Stimulated activated CD8-positive, alpha-beta memory T cell treated with anti-CD3 and anti-CD28 coated beads, Interleukin-7, amount 100 ng/mL, for 4 hours (primary cell): ENCODE measurements at regions not wholly inside any gene's neighbourhood (a gene's known extent, or its start where the extent isn't known, plus 50 kb on each side); places are given as distances from the start of the nearest gene placed in this dataset.

ENCODE experiments used
- DNase-seq, 2 donors: peaks; one replicate each; pipeline ENCODE4 v3.0.0-alpha.2; 2020; ENCODE audit warnings: low read depth in 2 of 2

- DNase-seq: no peak
These were observed 80.6 kb upstream of the LINGO1 start for GRCh38 chr15:77713281-77713680.

GRCh38 chr15:77712438-77712837, 79.7 kb upstream of the LINGO1 start:
- no peak for DNase-seq

DNA sequence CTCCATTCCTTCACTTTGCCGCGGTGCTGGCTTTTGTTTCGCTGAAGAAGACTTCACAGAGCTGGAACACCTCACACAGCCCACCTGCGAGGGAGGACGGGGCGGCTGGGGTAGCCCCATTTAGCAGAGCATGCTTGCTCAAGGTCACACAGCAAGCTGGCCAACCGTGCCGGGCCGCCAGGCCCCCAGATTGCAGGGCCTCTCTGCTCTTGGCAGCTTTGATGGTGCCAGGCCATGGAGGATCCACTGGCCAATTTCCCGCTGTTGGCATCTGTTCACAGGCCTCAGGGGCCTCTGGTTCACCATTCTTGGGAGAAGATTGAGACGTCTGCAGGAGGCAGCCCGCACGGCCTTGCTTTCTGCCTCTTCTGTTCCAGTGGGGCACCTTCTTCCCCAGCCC, 77.9 kb upstream of the LINGO1 start:
- DNase-seq: no peak

DNA sequence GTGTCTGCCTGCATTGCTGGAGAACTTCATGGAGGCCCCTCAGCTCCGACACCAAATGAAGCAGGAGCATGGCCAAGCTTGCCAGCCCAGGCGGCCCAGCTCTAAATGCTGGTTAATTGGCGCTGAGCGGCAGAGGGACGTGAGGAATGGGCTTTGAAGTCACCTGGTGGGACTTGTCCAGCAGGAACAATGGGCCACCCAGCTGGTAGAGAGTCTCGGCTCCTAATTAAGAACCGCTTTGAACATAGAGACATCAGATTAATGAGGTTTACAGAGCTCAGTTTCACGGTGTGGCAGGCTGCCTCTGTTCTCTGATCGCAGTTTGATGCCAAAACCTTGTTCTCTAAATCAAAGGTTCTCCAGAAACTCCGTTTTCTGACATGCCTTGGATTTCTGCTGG, 77.5 kb upstream of the LINGO1 start:
- DNase-seq: no peak

- DNase-seq: no peak
These were observed 76.6 kb upstream of the LINGO1 start for GRCh38 chr15:77709135-77709886.

DNA sequence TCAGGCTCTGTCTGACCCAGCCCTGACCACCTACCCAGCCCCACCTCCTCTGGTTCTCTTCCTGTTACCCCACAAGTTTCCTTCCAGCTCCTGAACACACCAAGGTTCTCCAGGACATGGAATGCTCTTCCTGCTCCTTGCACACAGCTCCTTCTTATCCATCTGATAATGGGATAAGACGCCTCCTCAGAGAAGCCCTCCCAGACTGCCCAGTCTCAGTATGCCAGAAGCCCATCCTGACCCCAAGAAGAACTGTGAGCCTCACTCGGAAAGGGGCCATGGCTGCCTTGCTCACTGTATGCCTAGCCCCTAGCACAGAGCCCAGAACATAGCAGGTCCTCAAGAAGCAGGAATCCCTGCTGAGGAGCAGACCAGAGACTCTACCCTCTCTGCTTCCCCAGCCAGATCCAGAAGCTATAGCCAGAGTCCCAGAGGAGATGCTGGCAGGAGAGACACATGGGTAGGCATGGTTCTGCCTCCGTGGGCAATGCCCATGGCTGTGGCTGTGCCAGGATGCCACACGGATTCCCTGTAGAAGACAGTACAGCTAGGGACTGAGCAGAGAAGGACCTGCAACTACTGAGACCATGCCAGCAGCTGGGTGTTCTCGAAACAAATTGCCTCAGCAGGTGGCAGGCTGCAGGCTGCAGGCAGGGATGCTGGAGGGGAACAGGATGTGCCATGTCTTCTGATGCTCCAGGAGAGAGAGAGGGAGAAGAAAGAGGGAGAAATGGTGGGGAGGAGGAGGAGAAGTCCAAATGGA, 74.0 kb upstream of the LINGO1 start:
- DNase-seq: no peak

DNA sequence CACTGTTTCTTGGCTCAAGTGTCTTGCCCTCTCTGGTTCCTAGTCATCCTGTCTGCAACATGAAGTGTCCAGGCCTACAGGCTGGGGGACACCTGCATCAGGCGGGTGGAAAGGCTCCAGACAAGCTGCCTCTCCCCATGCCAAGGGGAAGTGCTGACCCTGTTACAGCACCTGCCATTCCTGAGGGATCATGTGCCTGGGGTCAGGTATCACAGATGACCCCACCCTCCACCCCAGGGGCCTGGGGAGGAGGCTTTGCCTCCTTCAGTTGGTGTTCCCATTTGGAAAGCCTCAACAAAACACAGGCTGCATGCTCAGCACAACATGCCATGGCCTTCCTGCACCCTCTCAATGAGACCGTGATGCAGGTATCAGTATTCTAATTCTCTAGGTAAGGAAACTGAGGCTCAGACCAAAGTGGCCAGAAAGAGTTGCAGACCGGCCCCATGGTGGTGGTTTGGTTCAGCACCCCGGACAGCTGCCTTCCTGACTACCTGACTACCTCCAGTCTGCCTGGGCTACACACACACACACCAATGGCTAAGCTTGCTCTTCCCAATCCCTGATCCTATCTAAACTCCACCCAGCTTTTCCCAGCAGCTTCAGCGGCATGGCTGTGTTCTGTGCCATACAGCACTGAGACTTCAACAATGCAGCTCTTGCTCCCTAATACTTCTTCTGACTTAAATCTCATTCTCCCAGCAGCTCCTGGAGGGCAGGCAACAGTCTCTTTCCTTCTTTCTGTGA, 69.7 kb upstream of the LINGO1 start:
- no peak for DNase-seq

- DNase-seq: no peak
These were observed 65.8 kb upstream of the LINGO1 start for GRCh38 chr15:77698481-77698880.

DNA sequence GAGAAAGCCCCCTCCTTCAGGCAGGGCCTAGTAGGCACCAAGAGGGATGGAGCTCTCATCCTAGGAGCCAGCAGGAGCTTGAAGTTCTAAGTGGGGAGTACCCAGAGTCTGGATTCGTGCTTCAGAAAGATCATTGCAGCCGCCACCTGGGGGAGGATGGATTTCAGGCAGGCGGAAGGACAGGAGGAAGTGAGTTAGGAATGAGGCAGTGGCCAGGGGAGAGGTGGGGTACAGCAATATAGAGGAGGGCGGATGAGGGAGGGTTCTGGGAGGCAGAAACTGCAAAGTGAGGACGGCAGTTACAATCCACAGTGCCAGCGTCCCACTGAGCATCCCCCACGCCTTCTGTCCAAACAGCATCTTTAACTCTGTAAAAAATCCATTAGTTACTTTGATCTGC, 65.2 kb upstream of the LINGO1 start:
- no peak for DNase-seq

DNA sequence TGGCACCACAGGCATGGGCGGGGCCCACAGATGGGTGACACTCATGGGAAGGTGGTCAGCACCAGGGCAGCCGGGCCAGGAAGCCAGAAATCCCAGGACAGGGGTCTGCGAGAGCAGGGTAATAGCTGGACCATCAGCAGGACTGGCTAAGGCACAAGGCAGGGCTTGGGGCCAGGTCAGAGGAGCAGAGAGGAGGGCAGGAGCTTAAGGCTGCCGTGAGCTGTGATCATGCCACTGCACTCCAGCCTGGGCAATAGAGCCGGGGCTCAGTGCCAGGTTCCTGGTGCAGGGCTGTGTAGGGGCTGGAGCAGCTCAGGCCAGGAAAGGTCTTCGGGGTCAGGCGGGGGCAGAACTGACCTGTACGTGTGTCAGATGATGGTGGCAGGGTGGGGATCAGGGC, 64.2 kb upstream of the LINGO1 start:
- no peak for DNase-seq

DNA sequence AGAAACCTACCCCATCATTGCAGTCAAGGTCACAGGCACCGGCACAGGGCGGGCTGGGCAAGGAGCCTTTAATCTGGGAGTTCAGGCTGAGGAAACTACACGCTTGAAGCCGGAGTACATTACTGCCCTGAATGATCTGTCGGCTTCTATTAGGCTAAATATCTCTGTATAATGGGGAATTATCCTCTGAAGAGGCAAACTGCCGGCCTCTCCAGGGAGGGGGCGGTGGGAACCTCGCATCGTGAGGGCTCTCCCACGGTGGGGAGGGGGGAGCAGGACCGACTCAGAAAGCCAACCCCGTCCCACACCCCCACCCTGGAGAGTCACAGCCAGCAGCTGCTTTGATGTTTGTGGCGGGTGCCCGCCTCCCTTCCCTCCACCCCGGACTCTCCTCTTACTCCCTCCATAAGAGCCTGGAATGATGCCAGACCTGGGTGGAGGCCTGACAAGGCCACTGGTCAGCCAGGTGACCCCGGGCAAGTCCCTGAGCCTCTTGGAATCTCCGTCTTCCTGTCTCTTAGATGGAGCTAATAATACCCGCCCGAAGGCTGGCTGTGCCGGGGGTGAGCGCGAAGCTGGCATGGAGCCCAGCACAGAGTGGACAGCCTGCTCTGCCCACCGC, 63.4 kb upstream of the LINGO1 start:
- no peak for DNase-seq

GRCh38 chr15:77695548-77695947, 62.8 kb upstream of the LINGO1 start:
- no peak for DNase-seq

DNA sequence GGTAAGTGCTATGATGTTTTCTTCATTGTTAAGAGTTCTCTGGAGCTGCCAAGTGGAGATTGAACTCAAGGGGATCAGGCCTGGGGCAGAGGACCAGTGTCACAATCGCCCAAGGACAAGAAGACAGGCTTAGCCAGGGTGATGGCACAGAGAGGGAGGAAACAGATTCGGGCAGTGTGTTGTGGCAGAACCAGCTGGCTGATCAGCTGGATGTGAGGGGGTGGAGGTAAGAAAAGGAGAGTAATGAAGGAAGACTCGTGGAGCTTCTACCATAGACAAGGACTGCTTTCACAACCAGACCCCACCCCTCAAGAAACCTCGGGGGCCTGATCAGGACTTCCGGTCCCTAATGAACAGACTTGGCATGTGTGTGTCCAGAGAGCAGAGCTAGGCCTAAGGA, 60.9 kb upstream of the LINGO1 start:
- no peak for DNase-seq

DNA sequence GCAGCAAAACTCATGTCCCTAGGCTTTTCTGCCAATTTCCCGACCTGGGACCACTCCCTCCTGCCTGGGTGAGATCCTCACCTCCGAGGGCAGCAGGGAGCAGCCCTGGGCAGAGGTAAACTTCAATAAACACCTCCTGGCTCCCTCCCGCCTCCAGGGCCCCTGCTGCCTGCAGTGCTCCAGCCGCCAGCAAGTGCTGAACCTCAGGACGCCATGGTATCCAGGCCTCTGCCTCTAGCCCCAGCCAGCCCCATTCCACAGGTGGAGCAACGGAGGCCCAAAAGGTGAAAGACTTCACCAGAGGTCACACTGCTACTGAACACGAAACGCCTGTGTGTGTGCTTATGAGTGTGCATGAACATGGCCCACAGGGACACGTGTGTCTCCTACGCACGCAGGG, 59.9 kb upstream of the LINGO1 start:
- no peak for DNase-seq

GRCh38 chr15:77691607-77692006, 58.9 kb upstream of the LINGO1 start:
- no peak for DNase-seq

- no peak for DNase-seq
These were observed 57.1 kb upstream of the LINGO1 start for GRCh38 chr15:77689821-77690220.

GRCh38 chr15:77688693-77689092, 56.0 kb upstream of the LINGO1 start:
- DNase-seq: no peak

DNA sequence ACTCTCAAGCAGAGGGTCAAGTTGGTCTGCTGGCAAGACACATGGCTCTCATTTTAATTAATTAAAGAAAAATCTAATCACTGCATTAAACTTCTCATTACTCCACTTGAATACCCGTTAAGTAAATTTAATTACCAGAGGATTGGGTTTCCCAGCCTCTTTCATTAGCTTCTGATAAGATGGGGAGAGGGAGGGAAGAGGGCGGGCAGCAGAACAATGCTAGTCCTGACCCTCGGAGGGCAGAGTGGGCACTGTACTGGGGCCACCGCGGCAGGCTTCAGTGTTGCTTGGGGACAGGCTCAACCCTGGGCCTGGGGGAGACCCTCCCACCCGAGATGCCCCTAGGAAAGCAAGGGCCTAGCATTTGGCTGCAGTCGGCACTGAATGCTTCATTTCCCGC, 55.6 kb upstream of the LINGO1 start:
- no peak for DNase-seq

DNA sequence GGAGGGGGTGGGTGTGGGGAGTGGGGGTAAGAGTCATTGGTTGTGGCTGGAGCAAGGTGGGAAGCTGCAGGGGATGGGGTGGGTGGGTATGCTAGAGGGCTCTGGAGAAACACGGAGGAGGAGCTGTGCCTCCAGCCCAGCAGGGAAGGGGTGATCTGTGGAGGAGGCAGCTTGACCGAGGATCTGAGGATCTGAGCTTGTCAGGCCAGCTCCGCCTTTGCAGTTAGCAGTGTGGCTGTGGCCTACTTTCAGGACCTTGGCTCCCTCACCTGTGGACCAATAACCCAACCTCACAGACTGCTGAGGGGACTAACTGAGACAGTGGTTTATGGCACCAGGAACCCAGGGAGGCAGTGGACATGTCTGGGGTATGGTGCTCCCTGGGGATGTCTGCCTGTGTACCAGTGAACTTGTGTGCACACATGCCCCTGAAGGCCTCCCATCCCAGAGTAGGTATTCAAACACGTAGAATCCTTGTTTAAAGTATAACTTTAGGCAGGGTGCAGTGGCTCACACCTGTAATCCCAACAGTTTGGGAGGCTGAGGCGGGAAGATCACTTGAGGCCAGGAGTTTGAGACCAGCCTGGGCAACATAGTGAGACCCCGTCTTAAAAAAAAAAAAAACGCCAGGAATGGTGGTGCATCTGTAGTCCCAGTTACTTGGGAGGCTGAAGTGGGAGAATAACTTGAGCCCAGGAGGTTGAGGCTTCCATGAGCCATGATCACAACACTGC, 52.5 kb upstream of the LINGO1 start:
- no peak for DNase-seq

- DNase-seq: no peak
These were observed 51.8 kb upstream of the LINGO1 start for GRCh38 chr15:77684341-77685081.

DNA sequence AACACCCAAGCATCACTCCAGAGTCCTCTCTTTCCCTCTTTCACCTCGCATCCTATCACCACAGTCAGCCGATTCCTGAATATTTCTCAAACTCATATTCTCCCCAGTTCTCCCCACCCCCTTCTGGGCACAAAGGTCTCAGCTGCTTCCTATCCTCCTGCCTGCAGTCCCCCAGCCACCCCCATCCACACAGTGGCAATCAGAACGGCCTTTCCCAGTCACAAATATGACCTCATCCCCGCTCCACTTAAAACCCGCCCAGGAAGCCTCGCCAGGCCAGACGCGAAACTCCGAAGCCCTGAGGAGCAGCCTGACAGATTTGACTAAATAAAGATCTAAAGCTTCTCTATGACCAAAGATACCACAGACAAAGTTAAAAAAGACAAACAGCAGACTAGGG, 49.9 kb upstream of the LINGO1 start:
- no peak for DNase-seq
